GM12873 (cell line): ENCODE measurements at regions not wholly inside any gene's neighbourhood (a gene's known extent, or its start where the extent isn't known, plus 50 kb on each side); places are given as distances from the start of the nearest gene placed in this dataset.

Experiments
- CTCF ChIP-seq: IDR thresholded peaks from 2 replicates; pipeline ENCODE4 v1.5.1; 2012; ENCODE audit warnings: low read depth, mild to moderate bottlenecking, moderate library complexity, low read length, control low read depth; ENCODE audit not compliant: insufficient read depth; ENCODE audit errors: missing control alignments

GRCh38 chr7:25396668-25397067 is 168.4 kb upstream of the NPVF start:
- TF ChIP-seq CTCF, result no peak

GRCh38 chr7:25398418-25398817 is 170.1 kb upstream of the NPVF start:
- TF ChIP-seq CTCF, result no peak

- no peak for TF ChIP-seq CTCF
These were observed 170.9 kb upstream of the NPVF start for GRCh38 chr7:25399000-25399750.

- no peak for TF ChIP-seq CTCF
These were observed 174.2 kb upstream of the NPVF start for GRCh38 chr7:25402532-25402931.

GRCh38 chr7:25405736-25406135 is 177.4 kb upstream of the NPVF start:
- TF ChIP-seq CTCF, result no peak

- TF ChIP-seq CTCF, result no peak
These were observed 178.8 kb upstream of the NPVF start for GRCh38 chr7:25407053-25407452.

GRCh38 chr7:25408012-25408687 is 179.9 kb upstream of the NPVF start:
- no peak for TF ChIP-seq CTCF
